ENCODE measurements at regions not wholly inside any gene's neighbourhood (a gene's known extent, or its start where the extent isn't known, plus 50 kb on each side); places are given as distances from the start of the nearest gene placed in this dataset.

DNA sequence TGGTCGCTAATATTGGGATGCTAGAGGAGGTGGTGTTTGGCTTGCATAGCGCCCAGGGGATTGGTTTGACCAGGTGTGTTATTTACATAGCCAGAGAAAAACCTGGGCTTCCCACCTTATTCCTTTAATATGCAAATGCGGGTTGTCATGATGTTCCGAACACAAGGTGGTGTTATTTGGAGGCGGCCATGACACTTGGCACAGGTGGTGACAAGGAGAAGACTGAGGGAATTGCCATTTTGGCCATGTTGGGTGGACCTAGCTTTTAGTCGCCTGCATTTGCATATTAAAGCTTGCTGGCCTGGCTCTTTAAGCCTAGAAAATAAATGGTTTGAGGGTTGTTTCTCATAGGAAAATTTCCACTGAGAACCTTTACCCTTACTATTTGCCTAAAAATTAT, 490.5 kb downstream of the SIPA1L2 start:
- no peaks in the 10 kb centered on the region for H3K27me3 ChIP-seq (replicated peaks; ENCODE audit: control insufficient read depth, insufficient read depth, low read length, poor library complexity, severe bottlenecking)
- no peaks in the 10 kb centered on the region for H3K36me3 ChIP-seq (ENCODE audit: control insufficient read depth, insufficient read depth, low read length)
- H3K4me3 ChIP-seq (ENCODE audit: insufficient read depth, low read depth, low read length, poor library complexity, severe bottlenecking), result no peak overlapping the region
- H3K9me3 ChIP-seq (ENCODE audit: control insufficient read depth, low read length), result no peaks in the 10 kb centered on the region
- H3K4me1 ChIP-seq (ENCODE audit: control insufficient read depth, insufficient read depth, low read length, poor library complexity, severe bottlenecking), result no peaks in the 10 kb centered on the region
- no peak overlapping the region for H3K27ac ChIP-seq (ENCODE audit: insufficient read depth, low read length, poor library complexity, severe bottlenecking)
- no peak for DNase-seq

DNA sequence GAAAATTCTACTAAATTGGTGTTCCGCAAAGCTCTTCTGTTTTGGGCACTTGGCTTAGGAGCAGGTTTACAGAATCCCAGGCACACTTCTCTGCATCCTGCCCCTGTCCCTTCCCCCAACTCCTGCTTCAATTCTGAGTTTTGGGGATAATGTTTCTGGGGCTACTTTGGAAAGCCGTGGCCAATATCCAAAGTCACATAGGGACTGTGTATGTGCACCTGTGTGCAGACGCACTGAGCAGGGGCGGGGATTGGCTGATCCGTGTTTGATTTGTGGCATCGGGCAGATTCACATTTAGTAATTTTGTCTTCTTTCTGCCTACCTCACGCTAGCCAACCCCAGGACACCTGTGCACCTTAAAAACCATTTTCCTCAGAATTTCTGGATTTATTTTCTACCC, 491.9 kb downstream of the SIPA1L2 start:
- Histone ChIP-seq H3K36me3 (ENCODE audit: control insufficient read depth, insufficient read depth, low read length) (no peaks in the 10 kb centered on the region), H3K4me1 (ENCODE audit: control insufficient read depth, insufficient read depth, low read length, poor library complexity, severe bottlenecking) (no peaks in the 10 kb centered on the region), H3K27me3 (replicated peaks; ENCODE audit: control insufficient read depth, insufficient read depth, low read length, poor library complexity, severe bottlenecking) (no peaks in the 10 kb centered on the region), H3K4me3 (ENCODE audit: insufficient read depth, low read depth, low read length, poor library complexity, severe bottlenecking) (no peak overlapping the region), H3K9me3 (ENCODE audit: control insufficient read depth, low read length) (no peaks in the 10 kb centered on the region), H3K27ac (ENCODE audit: insufficient read depth, low read length, poor library complexity, severe bottlenecking) (no peak overlapping the region)
- DNase-seq, result no peak

DNA sequence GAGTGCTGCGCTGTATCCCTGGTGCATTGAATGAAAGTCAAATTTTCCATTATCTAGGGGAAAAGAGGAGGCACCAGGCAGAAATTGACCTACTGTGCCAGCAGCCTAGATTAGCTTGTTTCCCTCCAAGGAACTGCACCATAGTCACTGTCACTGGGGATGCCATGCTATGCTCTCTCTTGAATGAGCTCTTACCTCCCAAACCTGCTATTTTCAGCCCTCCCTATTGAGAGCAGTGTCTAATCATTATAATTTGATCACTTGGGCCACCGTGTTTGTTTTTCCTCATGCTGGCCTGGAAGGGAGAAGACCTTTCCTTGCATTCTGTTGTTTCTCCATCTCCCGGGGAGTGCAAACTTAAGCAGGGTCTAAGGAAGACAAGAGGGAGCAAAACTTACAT, 492.9 kb downstream of the SIPA1L2 start:
- H3K27me3 ChIP-seq (replicated peaks; ENCODE audit: control insufficient read depth, insufficient read depth, low read length, poor library complexity, severe bottlenecking), result no peaks in the 10 kb centered on the region
- no peaks in the 10 kb centered on the region for H3K4me1 ChIP-seq (ENCODE audit: control insufficient read depth, insufficient read depth, low read length, poor library complexity, severe bottlenecking)
- no peak overlapping the region for H3K4me3 ChIP-seq (ENCODE audit: insufficient read depth, low read depth, low read length, poor library complexity, severe bottlenecking)
- H3K27ac ChIP-seq (ENCODE audit: insufficient read depth, low read length, poor library complexity, severe bottlenecking), result no peak overlapping the region
- H3K9me3 ChIP-seq (ENCODE audit: control insufficient read depth, low read length), result no peaks in the 10 kb centered on the region
- no peak for DNase-seq
- no peaks in the 10 kb centered on the region for H3K36me3 ChIP-seq (ENCODE audit: control insufficient read depth, insufficient read depth, low read length)

DNA sequence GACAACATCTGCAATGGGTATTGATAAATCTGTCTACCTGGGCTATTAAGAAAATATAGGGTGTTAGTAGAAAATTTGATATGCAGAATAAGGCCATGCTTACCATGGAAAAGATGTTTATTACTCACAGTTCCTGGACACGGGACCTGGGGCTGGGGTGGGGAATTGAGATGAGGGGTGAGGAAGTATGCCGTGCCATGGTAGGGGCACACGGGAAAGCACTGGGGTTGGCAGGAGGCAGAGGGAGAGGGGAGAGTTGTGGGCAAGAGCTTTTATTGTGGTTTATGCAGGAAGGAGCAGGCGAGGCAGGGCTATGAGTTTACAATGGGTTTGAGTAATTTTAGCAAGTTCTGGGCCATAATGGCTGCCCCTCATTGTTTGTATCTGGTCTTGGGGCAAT, 493.8 kb downstream of the SIPA1L2 start:
- Histone ChIP-seq H3K36me3 (ENCODE audit: control insufficient read depth, insufficient read depth, low read length) (no peaks in the 10 kb centered on the region), H3K27ac (ENCODE audit: insufficient read depth, low read length, poor library complexity, severe bottlenecking) (no peak overlapping the region), H3K27me3 (replicated peaks; ENCODE audit: control insufficient read depth, insufficient read depth, low read length, poor library complexity, severe bottlenecking) (no peaks in the 10 kb centered on the region), H3K4me3 (ENCODE audit: insufficient read depth, low read depth, low read length, poor library complexity, severe bottlenecking) (no peak overlapping the region), H3K4me1 (ENCODE audit: control insufficient read depth, insufficient read depth, low read length, poor library complexity, severe bottlenecking) (no peaks in the 10 kb centered on the region), H3K9me3 (ENCODE audit: control insufficient read depth, low read length) (no peaks in the 10 kb centered on the region)
- DNase-seq, result no peak

DNA sequence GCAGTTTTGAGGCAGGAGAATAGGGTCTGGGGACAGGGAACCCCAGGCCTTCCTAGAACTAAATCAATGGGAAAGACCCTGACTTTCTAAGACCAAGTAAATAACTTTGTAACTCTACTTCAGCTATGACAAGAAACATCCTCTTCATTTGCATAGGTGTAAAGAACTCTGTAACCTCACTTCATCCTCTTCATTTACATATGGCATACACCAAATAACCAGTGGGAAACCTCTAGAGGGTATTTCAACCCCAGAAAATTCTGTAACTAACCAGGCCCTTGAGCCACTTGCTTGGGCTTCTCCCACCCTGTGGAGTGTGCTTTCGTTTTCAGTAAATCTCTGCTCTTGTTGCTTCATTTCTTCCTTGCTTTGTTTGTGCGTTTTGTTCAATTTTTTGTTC, 495.6 kb downstream of the SIPA1L2 start:
- Histone ChIP-seq H3K27me3 (replicated peaks; ENCODE audit: control insufficient read depth, insufficient read depth, low read length, poor library complexity, severe bottlenecking) (no peaks in the 10 kb centered on the region), H3K36me3 (ENCODE audit: control insufficient read depth, insufficient read depth, low read length) (no peaks in the 10 kb centered on the region), H3K4me3 (ENCODE audit: insufficient read depth, low read depth, low read length, poor library complexity, severe bottlenecking) (no peak overlapping the region), H3K27ac (ENCODE audit: insufficient read depth, low read length, poor library complexity, severe bottlenecking) (no peak overlapping the region), H3K4me1 (ENCODE audit: control insufficient read depth, insufficient read depth, low read length, poor library complexity, severe bottlenecking) (no peaks in the 10 kb centered on the region), H3K9me3 (ENCODE audit: control insufficient read depth, low read length) (no peaks in the 10 kb centered on the region)
- DNase-seq, result no peak

DNA sequence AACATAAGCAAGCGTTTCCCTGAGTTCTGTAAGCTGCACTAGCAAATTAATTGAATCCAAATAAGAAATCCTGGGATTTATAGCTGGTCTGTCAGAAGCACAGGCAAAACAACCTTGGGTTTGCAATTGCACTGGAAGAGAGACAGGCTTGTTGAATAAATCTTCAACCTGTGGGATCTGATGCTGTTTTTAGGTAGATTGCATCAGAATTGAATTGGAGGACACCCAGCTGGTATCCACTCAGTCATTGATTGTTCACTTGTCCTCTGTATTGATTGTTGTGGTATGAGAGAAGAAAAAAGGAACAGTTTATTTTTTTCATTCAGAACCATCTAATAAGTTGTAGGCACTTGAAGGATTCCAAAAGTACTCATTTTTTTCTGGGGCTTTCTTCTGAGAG, 497.4 kb downstream of the SIPA1L2 start:
- no peak for DNase-seq
- H3K36me3 ChIP-seq (ENCODE audit: control insufficient read depth, insufficient read depth, low read length), result no peaks in the 10 kb centered on the region
- H3K4me3 ChIP-seq (ENCODE audit: insufficient read depth, low read depth, low read length, poor library complexity, severe bottlenecking), result no peak overlapping the region
- no peaks in the 10 kb centered on the region for H3K9me3 ChIP-seq (ENCODE audit: control insufficient read depth, low read length)
- H3K4me1 ChIP-seq (ENCODE audit: control insufficient read depth, insufficient read depth, low read length, poor library complexity, severe bottlenecking), result no peaks in the 10 kb centered on the region
- no peak overlapping the region for H3K27ac ChIP-seq (ENCODE audit: insufficient read depth, low read length, poor library complexity, severe bottlenecking)
- no peaks in the 10 kb centered on the region for H3K27me3 ChIP-seq (replicated peaks; ENCODE audit: control insufficient read depth, insufficient read depth, low read length, poor library complexity, severe bottlenecking)

DNA sequence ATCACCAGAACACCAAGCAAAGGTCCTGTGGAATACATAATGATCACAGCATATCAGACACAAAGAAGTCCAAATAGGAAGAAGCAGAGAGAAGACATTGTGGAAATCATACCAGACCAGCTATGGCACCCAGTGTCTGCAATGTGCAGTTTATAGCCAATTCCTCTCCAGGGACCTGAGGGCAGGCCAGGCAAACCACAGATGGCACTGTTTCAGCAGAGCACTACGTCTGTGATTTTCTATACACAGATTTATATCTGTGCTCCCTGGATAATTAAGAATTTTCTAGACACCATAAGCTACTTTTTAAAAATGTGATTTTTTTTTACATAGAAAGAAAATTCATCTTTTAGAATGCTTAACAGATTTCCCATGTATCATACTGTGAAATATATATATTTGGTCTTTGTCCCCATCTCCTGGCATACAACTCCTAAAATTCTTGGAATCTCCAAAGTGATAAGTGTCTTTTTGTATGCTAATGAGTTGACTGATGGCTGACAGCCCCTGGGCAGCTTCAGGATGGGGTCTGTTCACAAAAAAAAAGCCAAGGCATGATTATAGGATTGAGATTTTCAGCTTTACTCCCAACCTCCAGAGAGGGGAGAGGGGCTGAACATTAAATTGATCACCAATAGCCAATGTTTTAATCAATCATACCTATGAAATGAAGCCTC, 498.1 kb downstream of the SIPA1L2 start:
- no peak for DNase-seq

DNA sequence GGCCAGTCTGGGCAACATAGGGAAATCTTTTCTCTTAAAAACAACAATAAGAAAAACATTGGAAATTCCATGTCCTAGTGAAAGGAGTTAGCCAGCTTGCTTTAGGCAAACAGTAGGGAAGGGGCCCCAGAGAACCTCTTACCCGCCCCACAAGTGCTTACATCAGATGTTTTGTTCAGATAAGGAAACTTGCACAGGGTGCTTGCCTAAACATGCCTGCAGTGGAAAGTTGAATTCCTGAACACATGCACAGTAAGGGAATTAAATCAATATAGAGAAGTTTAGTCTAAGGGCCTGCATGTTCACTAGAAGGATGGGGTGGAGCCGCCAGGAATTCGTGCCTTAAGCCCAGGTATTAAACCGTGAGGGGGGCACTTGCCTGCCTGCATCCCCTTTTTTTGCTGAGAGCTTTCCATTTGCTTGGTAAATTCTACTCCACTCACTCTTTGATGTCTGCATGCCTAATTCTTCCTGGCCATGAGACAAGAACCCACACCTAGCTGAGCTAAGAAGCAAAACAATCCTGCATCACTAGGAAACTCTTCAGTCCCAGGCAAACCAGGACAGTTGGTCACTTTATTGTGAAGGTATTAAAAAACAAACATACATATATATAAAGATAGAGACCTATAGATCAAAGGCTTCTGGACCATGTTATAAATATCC, 499.0 kb downstream of the SIPA1L2 start:
- no peak overlapping the region for H3K27ac ChIP-seq (ENCODE audit: insufficient read depth, low read length, poor library complexity, severe bottlenecking)
- no peak for DNase-seq
- H3K36me3 ChIP-seq (ENCODE audit: control insufficient read depth, insufficient read depth, low read length), result no peaks in the 10 kb centered on the region
- H3K4me3 ChIP-seq (ENCODE audit: insufficient read depth, low read depth, low read length, poor library complexity, severe bottlenecking), result no peak overlapping the region
- no peaks in the 10 kb centered on the region for H3K27me3 ChIP-seq (replicated peaks; ENCODE audit: control insufficient read depth, insufficient read depth, low read length, poor library complexity, severe bottlenecking)
- H3K9me3 ChIP-seq (ENCODE audit: control insufficient read depth, low read length), result no peaks in the 10 kb centered on the region
- H3K4me1 ChIP-seq (ENCODE audit: control insufficient read depth, insufficient read depth, low read length, poor library complexity, severe bottlenecking), result no peaks in the 10 kb centered on the region

More for the DNA sequence above, 498.1 kb downstream of the SIPA1L2 start:
- H3K4me1 ChIP-seq (ENCODE audit: control insufficient read depth, insufficient read depth, low read length, poor library complexity, severe bottlenecking), result no peaks in the 10 kb centered on the region
- H3K4me3 ChIP-seq (ENCODE audit: insufficient read depth, low read depth, low read length, poor library complexity, severe bottlenecking), result no peak overlapping the region
- no peaks in the 10 kb centered on the region for H3K27me3 ChIP-seq (replicated peaks; ENCODE audit: control insufficient read depth, insufficient read depth, low read length, poor library complexity, severe bottlenecking)
- H3K27ac ChIP-seq (ENCODE audit: insufficient read depth, low read length, poor library complexity, severe bottlenecking), result no peak overlapping the region
- H3K36me3 ChIP-seq (ENCODE audit: control insufficient read depth, insufficient read depth, low read length), result no peaks in the 10 kb centered on the region
- H3K9me3 ChIP-seq (ENCODE audit: control insufficient read depth, low read length), result no peaks in the 10 kb centered on the region

DNA sequence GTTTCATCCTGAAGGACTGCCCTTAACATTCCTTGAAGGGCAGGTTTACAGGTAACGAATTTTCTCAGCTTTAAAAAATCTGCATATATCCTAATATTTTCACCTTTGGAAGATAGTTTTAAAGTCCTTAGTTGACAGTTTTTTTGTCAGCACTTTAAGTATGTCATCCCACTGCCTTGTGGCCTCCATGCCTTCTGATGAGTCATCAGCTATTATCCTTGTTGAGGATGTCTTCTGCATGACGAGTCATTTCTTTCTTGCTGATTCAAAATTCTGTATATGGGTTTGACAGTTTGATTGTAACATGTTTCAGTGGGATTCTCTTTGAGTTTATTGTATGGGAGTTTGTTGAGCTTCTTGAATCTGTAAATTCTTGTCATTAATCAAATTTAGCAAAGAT, 500.6 kb downstream of the DISC1 start:
- no peak for DNase-seq
- no peaks in the 10 kb centered on the region for H3K9me3 ChIP-seq (ENCODE audit: control insufficient read depth, low read length)

DNA sequence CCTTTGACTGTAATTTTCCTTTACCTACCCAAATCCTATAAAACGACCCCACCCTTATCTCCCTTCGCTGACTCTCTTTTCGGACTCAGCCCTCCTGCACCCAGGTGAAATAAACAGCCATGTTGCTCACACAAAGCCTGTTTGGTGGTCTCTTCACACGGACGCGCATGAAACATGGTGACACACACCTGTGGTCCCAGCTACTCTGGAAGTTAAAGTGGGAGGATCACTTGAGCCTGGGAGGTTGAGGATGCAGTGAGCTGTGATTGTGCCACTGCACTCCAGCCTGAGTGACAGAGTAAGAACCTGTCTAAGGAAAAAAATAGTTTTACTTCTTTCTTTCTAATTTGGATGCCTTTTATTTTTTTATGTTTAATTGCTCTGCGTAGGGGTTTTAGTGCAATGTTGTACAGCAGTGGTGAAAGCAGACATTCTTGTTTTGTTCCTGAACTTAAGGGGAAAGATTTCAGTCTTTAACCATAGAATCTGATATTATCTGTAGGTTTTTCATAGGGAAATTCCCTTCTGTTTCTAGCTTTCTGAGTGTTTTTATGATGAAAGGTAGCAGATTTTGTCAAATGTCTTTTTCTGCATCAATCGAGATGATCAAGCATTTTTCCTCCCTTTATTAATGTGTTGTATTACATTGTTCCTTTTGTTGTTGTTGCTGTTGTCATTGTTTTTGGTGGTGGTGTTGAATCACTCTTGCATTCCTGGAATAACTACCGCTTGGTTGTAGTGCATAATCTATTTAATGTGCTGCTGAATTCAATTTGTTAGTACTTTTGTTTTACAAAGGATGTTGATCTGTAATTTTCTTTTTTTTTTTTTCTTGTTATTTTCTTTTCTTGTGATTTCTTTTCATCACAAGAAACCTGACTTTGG, 497.4 kb downstream of the DISC1 start:
- Histone ChIP-seq H3K36me3 (ENCODE audit: control insufficient read depth, insufficient read depth, low read length) (no peaks in the 10 kb centered on the region), H3K27me3 (replicated peaks; ENCODE audit: control insufficient read depth, insufficient read depth, low read length, poor library complexity, severe bottlenecking) (no peaks in the 10 kb centered on the region), H3K4me3 (ENCODE audit: insufficient read depth, low read depth, low read length, poor library complexity, severe bottlenecking) (no peak overlapping the region), H3K9me3 (ENCODE audit: control insufficient read depth, low read length) (no peaks in the 10 kb centered on the region), H3K27ac (ENCODE audit: insufficient read depth, low read length, poor library complexity, severe bottlenecking) (no peak overlapping the region), H3K4me1 (ENCODE audit: control insufficient read depth, insufficient read depth, low read length, poor library complexity, severe bottlenecking) (no peaks in the 10 kb centered on the region)
- DNase-seq, result no peak

More for the DNA sequence above, 500.6 kb downstream of the DISC1 start:
- Histone ChIP-seq H3K36me3 (ENCODE audit: control insufficient read depth, insufficient read depth, low read length) (no peaks in the 10 kb centered on the region), H3K27ac (ENCODE audit: insufficient read depth, low read length, poor library complexity, severe bottlenecking) (no peak overlapping the region), H3K27me3 (replicated peaks; ENCODE audit: control insufficient read depth, insufficient read depth, low read length, poor library complexity, severe bottlenecking) (no peaks in the 10 kb centered on the region), H3K4me1 (ENCODE audit: control insufficient read depth, insufficient read depth, low read length, poor library complexity, severe bottlenecking) (no peaks in the 10 kb centered on the region), H3K4me3 (ENCODE audit: insufficient read depth, low read depth, low read length, poor library complexity, severe bottlenecking) (no peak overlapping the region)
